ENCODE measurements at regions not wholly inside any gene's neighbourhood (a gene's known extent, or its start where the extent isn't known, plus 50 kb on each side); places are given as distances from the start of the nearest gene placed in this dataset.

- TF ChIP-seq TCF7L2 (IDR thresholded peaks at IDR 0.05; ENCODE audit: borderline replicate concordance, low read depth, low read length) (no peak), ZNF701 (tag by site-specific recombination; IDR thresholded peaks at IDR 0.05) (no peak), ZNF302 (tag by site-specific recombination; IDR thresholded peaks at IDR 0.05; ENCODE audit: low read depth) (no peak), SP2 (tag by site-specific recombination; IDR thresholded peaks at IDR 0.05) (no peak), ZNF776 (tag by site-specific recombination; IDR thresholded peaks at IDR 0.05; ENCODE audit: borderline replicate concordance) (no peak), ZNF449 (tag by site-specific recombination; IDR thresholded peaks at IDR 0.05) (no peak), ZNF837 (tag by site-specific recombination; IDR thresholded peaks at IDR 0.05) (no peak), PATZ1 (tag by site-specific recombination; IDR thresholded peaks at IDR 0.05) (no peak), ZNF549 (tag by site-specific recombination; IDR thresholded peaks at IDR 0.05) (no peak), ZNF664 (tag by site-specific recombination; IDR thresholded peaks at IDR 0.05) (no peak), ZNF561 (tag by site-specific recombination; IDR thresholded peaks at IDR 0.05; ENCODE audit: borderline replicate concordance) (no peak)
Observed at GRCh38 chr3:87795701-87796100, 263.1 kb downstream of the CGGBP1 start (continued).

GRCh38 chr3:87793337-87793877, 265.4 kb downstream of the CGGBP1 start:
- H3K4me1 ChIP-seq (ENCODE audit: control insufficient read depth, insufficient read depth, low read length), result no peaks in the 10 kb centered on the region
- TF ChIP-seq ZNF335 (tag by site-specific recombination; conservative IDR thresholded peaks at IDR 0.05) (peak; percentile 85), ZBTB21 (tag by site-specific recombination; IDR thresholded peaks at IDR 0.05) (no peak)
- ChIA-PET POLR2A (no interaction called here), CTCF (no interaction called here)
- H3K9me3 ChIP-seq (ENCODE audit: control insufficient read depth, insufficient read depth, low read depth, low read length), result no peaks in the 10 kb centered on the region
- no peaks in the 10 kb centered on the region for H3K36me3 ChIP-seq (ENCODE audit: control insufficient read depth in 2 of 2, insufficient read depth in 1 of 2, low read length in 2 of 2)
- H3K27ac ChIP-seq (ENCODE audit: extremely low read depth, low read depth, low read length), result no peak overlapping the region
- peak overlapping the region; percentile 66 for H3K4me3 ChIP-seq (ENCODE audit: low read depth, low read length)

DNA sequence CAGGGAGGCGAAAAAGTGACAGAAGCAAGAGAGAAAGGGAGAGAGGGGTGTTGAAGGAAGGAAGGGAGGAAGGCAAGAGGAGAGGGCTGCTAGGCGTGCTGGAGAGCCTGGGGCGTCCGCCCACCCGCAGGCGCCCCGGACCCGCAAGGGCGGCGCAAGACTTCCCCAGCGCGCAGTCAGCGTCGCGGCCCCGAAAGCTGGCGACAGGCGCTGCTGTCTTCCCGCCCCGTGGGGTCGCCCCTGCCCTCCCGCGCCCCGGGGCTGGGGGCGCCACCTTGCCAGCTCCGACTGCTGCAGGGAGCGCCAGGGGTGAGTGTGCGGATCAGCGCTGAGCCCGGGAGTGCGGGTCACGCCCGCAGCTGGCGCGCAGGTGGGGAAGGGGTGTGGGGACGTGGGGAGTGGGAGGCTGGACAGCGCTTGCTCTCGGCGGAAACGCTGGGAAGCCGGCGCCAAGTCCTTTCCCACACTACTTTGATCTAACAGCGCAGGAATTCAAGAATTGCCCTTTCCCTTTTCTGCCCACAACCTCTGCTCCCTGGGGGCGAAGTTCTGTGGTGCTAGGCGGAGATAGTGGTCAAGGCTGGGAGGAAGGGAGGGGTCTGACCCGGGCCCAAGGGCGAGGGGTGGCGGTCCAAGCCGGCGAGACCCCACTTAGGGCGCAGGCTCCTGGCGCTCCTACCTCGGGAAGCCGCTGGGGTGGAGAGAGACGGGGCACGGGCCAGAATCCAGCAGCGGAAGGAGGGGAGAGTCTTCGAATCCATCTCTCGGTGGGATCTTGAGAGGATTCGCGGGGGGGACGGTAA, 266.1 kb downstream of the CGGBP1 start, which contains the start of gene HTR1F:
HTR1F (plus strand) TSS at position 173 of the 803 bp plus-strand sequence.
- Histone ChIP-seq H3K4me3 (ENCODE audit: low read depth, low read length) (peak within 1 kb of the TSS; percentile 66), H3K9me3 (ENCODE audit: control insufficient read depth, insufficient read depth, low read depth, low read length) (no peaks in the 10 kb centered on the region), H3K27ac (ENCODE audit: extremely low read depth, low read depth, low read length) (no peak within 1 kb of the TSS), H3K36me3 (ENCODE audit: control insufficient read depth in 2 of 2, insufficient read depth in 1 of 2, low read length in 2 of 2) (no peaks in the 10 kb centered on the region), H3K4me1 (ENCODE audit: control insufficient read depth, insufficient read depth, low read length) (no peaks in the 10 kb centered on the region)
- ChIA-PET POLR2A (no interaction called here), CTCF (no interaction called here)
- TF ChIP-seq ZNF280C (tag by site-specific recombination; IDR thresholded peaks at IDR 0.05) (no peak), ZBTB7A (tag by site-specific recombination; IDR thresholded peaks at IDR 0.05; ENCODE audit: low read depth) (no peak), ZBTB8A (tag by site-specific recombination; IDR thresholded peaks at IDR 0.05) (peak; percentile 56; the same call in 1 of the 2 replicates), GLIS2 (tag by site-specific recombination; IDR thresholded peaks at IDR 0.05) (peak; percentile 80; the same call in 1 of the 2 replicates), ZNF610 (tag by site-specific recombination; IDR thresholded peaks at IDR 0.05; ENCODE audit: borderline replicate concordance) (no peak), ZNF433 (tag by site-specific recombination; IDR thresholded peaks at IDR 0.05; ENCODE audit: low read depth) (no peak)
- TF ChIP-seq, protein P1, sequence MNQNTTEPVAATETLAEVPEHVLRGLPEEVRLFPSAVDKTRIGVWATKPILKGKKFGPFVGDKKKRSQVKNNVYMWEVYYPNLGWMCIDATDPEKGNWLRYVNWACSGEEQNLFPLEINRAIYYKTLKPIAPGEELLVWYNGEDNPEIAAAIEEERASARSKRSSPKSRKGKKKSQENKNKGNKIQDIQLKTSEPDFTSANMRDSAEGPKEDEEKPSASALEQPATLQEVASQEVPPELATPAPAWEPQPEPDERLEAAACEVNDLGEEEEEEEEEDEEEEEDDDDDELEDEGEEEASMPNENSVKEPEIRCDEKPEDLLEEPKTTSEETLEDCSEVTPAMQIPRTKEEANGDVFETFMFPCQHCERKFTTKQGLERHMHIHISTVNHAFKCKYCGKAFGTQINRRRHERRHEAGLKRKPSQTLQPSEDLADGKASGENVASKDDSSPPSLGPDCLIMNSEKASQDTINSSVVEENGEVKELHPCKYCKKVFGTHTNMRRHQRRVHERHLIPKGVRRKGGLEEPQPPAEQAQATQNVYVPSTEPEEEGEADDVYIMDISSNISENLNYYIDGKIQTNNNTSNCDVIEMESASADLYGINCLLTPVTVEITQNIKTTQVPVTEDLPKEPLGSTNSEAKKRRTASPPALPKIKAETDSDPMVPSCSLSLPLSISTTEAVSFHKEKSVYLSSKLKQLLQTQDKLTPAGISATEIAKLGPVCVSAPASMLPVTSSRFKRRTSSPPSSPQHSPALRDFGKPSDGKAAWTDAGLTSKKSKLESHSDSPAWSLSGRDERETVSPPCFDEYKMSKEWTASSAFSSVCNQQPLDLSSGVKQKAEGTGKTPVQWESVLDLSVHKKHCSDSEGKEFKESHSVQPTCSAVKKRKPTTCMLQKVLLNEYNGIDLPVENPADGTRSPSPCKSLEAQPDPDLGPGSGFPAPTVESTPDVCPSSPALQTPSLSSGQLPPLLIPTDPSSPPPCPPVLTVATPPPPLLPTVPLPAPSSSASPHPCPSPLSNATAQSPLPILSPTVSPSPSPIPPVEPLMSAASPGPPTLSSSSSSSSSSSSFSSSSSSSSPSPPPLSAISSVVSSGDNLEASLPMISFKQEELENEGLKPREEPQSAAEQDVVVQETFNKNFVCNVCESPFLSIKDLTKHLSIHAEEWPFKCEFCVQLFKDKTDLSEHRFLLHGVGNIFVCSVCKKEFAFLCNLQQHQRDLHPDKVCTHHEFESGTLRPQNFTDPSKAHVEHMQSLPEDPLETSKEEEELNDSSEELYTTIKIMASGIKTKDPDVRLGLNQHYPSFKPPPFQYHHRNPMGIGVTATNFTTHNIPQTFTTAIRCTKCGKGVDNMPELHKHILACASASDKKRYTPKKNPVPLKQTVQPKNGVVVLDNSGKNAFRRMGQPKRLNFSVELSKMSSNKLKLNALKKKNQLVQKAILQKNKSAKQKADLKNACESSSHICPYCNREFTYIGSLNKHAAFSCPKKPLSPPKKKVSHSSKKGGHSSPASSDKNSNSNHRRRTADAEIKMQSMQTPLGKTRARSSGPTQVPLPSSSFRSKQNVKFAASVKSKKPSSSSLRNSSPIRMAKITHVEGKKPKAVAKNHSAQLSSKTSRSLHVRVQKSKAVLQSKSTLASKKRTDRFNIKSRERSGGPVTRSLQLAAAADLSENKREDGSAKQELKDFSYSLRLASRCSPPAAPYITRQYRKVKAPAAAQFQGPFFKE (tag by site-specific recombination; IDR thresholded peaks at IDR 0.05; ENCODE audit: borderline replicate concordance), result no peak

Data from HEK293 (cell line).